Activated CD4-positive, alpha-beta memory T cell treated with anti-CD3 and anti-CD28 coated beads for 36 hours (primary cell): ENCODE measurements at regions not wholly inside any gene's neighbourhood (a gene's known extent, or its start where the extent isn't known, plus 50 kb on each side); places are given as distances from the start of the nearest gene placed in this dataset.

ENCODE experiments used
- CTCF ChIA-PET: fragments of 350-600 bp; sonication (Branson Sonifier 250); formaldehyde crosslinking; loops from one replicate; lab custom pipeline; 2021; ENCODE audit warnings: antibody characterized with exemption, inconsistent platforms; lab: Charles Lee
- POLR2A ChIA-PET: fragments of 350-600 bp; sonication (Branson Sonifier 250); formaldehyde crosslinking; loops from one replicate; lab custom pipeline; 2021; ENCODE audit warnings: antibody characterized with exemption; lab: Charles Lee
- DNase-seq: peaks from one replicate; pipeline ENCODE4 v3.0.0-alpha.2; 2020
- H3K27ac Mint-ChIP-seq: one replicate; pipeline ENCODE4 v1.8.0; 2021; ENCODE audit warnings: mixed read lengths
- H3K27me3 Mint-ChIP-seq: one replicate; pipeline ENCODE4 v1.8.0; 2021; ENCODE audit warnings: mixed read lengths
- H3K36me3 Mint-ChIP-seq: one replicate; pipeline ENCODE4 v1.8.0; 2021; ENCODE audit warnings: mixed read lengths
- H3K4me1 Mint-ChIP-seq: one replicate; pipeline ENCODE4 v1.8.0; 2021; ENCODE audit warnings: low read depth, mixed read lengths
- H3K4me3 Mint-ChIP-seq: one replicate; pipeline ENCODE4 v1.8.0; 2021; ENCODE audit warnings: mild to moderate bottlenecking, mixed read lengths
- H3K9me3 Mint-ChIP-seq: one replicate; pipeline ENCODE4 v1.8.0; 2021; ENCODE audit warnings: mixed read lengths
- intact Hi-C: fragments of 100-400 bp; cut with micrococcal nuclease; formaldehyde crosslinking; loops from one replicate; pipeline ENCODE4 v1.15.1; 2023

- ChIA-PET CTCF (interaction anchor here (0.9 kb wide), 1 partner anchor 169 kb away, joined by 3 read pairs; no protein-coding TSS in a partner anchor), POLR2A (no interaction called here)
- Mint-ChIP-seq H3K4me1 (peaks cover 14% of the 10 kb centered on the region), H3K36me3 (no peaks in the 10 kb centered on the region), H3K9me3 (no peaks in the 10 kb centered on the region), H3K27ac (no peak overlapping the region), H3K27me3 (peaks cover 2% of the 10 kb centered on the region), H3K4me3 (no peak overlapping the region)
- intact Hi-C loops, result no loop called here
- no peak for DNase-seq
Observed at GRCh38 chr11:110371084-110371483, 58.7 kb upstream of the FDX1 start.

GRCh38 chr11:110373051-110373702 is 56.6 kb upstream of the FDX1 start:
- no peaks in the 10 kb centered on the region for H3K36me3 Mint-ChIP-seq
- no peak overlapping the region for H3K4me3 Mint-ChIP-seq
- CTCF ChIA-PET, result interaction anchor here (0.6 to 1.5 kb wide), 10 partner anchors 24 to 172 kb away, joined by 3 to 20 read pairs (median 4); partner anchors contain the start of genes FDX1 and RDX
- POLR2A ChIA-PET, result interaction anchor here (0.7 to 1.3 kb wide), 5 partner anchors 23 to 44 kb away, joined by 3 to 14 read pairs (median 5); no protein-coding TSS in a partner anchor
- H3K9me3 Mint-ChIP-seq, result no peaks in the 10 kb centered on the region
- peak; percentile 55 for DNase-seq
- H3K4me1 Mint-ChIP-seq, result peaks cover 18% of the 10 kb centered on the region
- intact Hi-C loops, result loop anchor here (1.0 kb wide), 8 partner anchors 16 to 80 kb away; partner anchors contain the start of gene FDX1
- peak overlapping the region; percentile 82 for H3K27ac Mint-ChIP-seq
- peaks cover 7% of the 10 kb centered on the region for H3K27me3 Mint-ChIP-seq

GRCh38 chr11:110374921-110375320 is 54.8 kb upstream of the FDX1 start:
- intact Hi-C loops, result loop anchor here (5.0 kb wide), 1 partner anchor 428 kb away; no protein-coding TSS in a partner anchor

GRCh38 chr11:110375351-110375750 is 54.4 kb upstream of the FDX1 start:
- peaks cover 7% of the 10 kb centered on the region for H3K27me3 Mint-ChIP-seq
- no peak for DNase-seq
- H3K9me3 Mint-ChIP-seq, result no peaks in the 10 kb centered on the region
- H3K27ac Mint-ChIP-seq, result no peak overlapping the region
- H3K4me1 Mint-ChIP-seq, result peaks cover 18% of the 10 kb centered on the region
- H3K36me3 Mint-ChIP-seq, result no peaks in the 10 kb centered on the region
- CTCF ChIA-PET, result interaction anchor here (0.6 to 2.6 kb wide), 8 partner anchors 8 to 248 kb away, joined by 3 to 32 read pairs (median 4); partner anchors contain the start of gene FDX1
- POLR2A ChIA-PET, result no interaction called here
- H3K4me3 Mint-ChIP-seq, result no peak overlapping the region
- intact Hi-C loops, result loop anchor here (5.0 kb wide), 1 partner anchor 428 kb away; no protein-coding TSS in a partner anchor

More at GRCh38 chr11:110374921-110375320, 54.8 kb upstream of the FDX1 start:
- Mint-ChIP-seq H3K4me3 (no peak overlapping the region), H3K4me1 (peaks cover 18% of the 10 kb centered on the region), H3K27me3 (peaks cover 7% of the 10 kb centered on the region), H3K27ac (no peak overlapping the region), H3K9me3 (no peaks in the 10 kb centered on the region), H3K36me3 (no peaks in the 10 kb centered on the region)
- DNase-seq, result no peak
- CTCF ChIA-PET, result interaction anchor here (0.9 to 2.6 kb wide), 6 partner anchors 26 to 182 kb away, joined by 3 to 32 read pairs (median 4); partner anchors contain the start of gene FDX1
- POLR2A ChIA-PET, result no interaction called here

- POLR2A ChIA-PET, result interaction anchor here (0.7 kb wide), 1 partner anchor 97 kb away, joined by 3 read pairs; no protein-coding TSS in a partner anchor
- H3K27me3 Mint-ChIP-seq, result peaks cover 7% of the 10 kb centered on the region
- peaks cover 18% of the 10 kb centered on the region for H3K4me1 Mint-ChIP-seq
- intact Hi-C loops, result loop anchor here (1.0 to 5.0 kb wide), 2 partner anchors 175 to 429 kb away; no protein-coding TSS in a partner anchor
- H3K36me3 Mint-ChIP-seq, result no peaks in the 10 kb centered on the region
- DNase-seq, result no peak
- no peak overlapping the region for H3K4me3 Mint-ChIP-seq
- H3K27ac Mint-ChIP-seq, result no peak overlapping the region
- H3K9me3 Mint-ChIP-seq, result no peaks in the 10 kb centered on the region
- CTCF ChIA-PET, result interaction anchor here (0.6 to 2.6 kb wide), 6 partner anchors 8 to 248 kb away, joined by 3 to 32 read pairs (median 4); no protein-coding TSS in a partner anchor
Observed at GRCh38 chr11:110376021-110376420, 53.7 kb upstream of the FDX1 start.

- peaks cover 5% of the 10 kb centered on the region for H3K27me3 Mint-ChIP-seq
- H3K27ac Mint-ChIP-seq, result no peak overlapping the region
- intact Hi-C loops, result loop anchor here (1.0 to 5.0 kb wide), 2 partner anchors 176 to 430 kb away; no protein-coding TSS in a partner anchor
- CTCF ChIA-PET, result interaction anchor here (0.6 to 2.1 kb wide), 14 partner anchors 9 to 198 kb away, joined by 3 to 49 read pairs (median 4); no protein-coding TSS in a partner anchor
- H3K36me3 Mint-ChIP-seq, result no peaks in the 10 kb centered on the region
- H3K4me3 Mint-ChIP-seq, result no peak overlapping the region
- peak; percentile 32 for DNase-seq
- POLR2A ChIA-PET, result no interaction called here
- no peaks in the 10 kb centered on the region for H3K9me3 Mint-ChIP-seq
- H3K4me1 Mint-ChIP-seq, result peaks cover 17% of the 10 kb centered on the region
Observed at GRCh38 chr11:110376711-110377324, 52.9 kb upstream of the FDX1 start.

- DNase-seq, result no peak
- H3K36me3 Mint-ChIP-seq, result no peaks in the 10 kb centered on the region
- H3K4me3 Mint-ChIP-seq, result no peak overlapping the region
- no peak overlapping the region for H3K27ac Mint-ChIP-seq
- H3K27me3 Mint-ChIP-seq, result peaks cover 5% of the 10 kb centered on the region
- intact Hi-C loops, result loop anchor here (5.0 kb wide), 1 partner anchor 430 kb away; no protein-coding TSS in a partner anchor
- ChIA-PET POLR2A (no interaction called here), CTCF (interaction anchor here (0.6 to 2.1 kb wide), 14 partner anchors 10 to 198 kb away, joined by 3 to 49 read pairs (median 4); no protein-coding TSS in a partner anchor)
- H3K9me3 Mint-ChIP-seq, result no peaks in the 10 kb centered on the region
- H3K4me1 Mint-ChIP-seq, result peaks cover 15% of the 10 kb centered on the region
Observed at GRCh38 chr11:110377434-110377833, 52.3 kb upstream of the FDX1 start.

GRCh38 chr11:110379261-110379660 is 50.5 kb upstream of the FDX1 start:
- no peak for DNase-seq
- intact Hi-C loops, result loop anchor here (5.0 kb wide), 1 partner anchor 432 kb away; no protein-coding TSS in a partner anchor
- H3K4me1 Mint-ChIP-seq, result peaks cover 4% of the 10 kb centered on the region
- no peaks in the 10 kb centered on the region for H3K9me3 Mint-ChIP-seq
- no peak overlapping the region for H3K4me3 Mint-ChIP-seq
- H3K27ac Mint-ChIP-seq, result no peak overlapping the region
- ChIA-PET POLR2A (no interaction called here), CTCF (interaction anchor here (1.6 kb wide), 1 partner anchor 178 kb away, joined by 6 read pairs; no protein-coding TSS in a partner anchor)
- no peaks in the 10 kb centered on the region for H3K36me3 Mint-ChIP-seq
- H3K27me3 Mint-ChIP-seq, result peaks cover 5% of the 10 kb centered on the region

GRCh38 chr11:110379936-110380335 is 49.8 kb upstream of the FDX1 start:
- ChIA-PET CTCF (interaction anchor here (1.6 kb wide), 1 partner anchor 179 kb away, joined by 6 read pairs; no protein-coding TSS in a partner anchor), POLR2A (no interaction called here)
- Mint-ChIP-seq H3K27me3 (peaks cover 5% of the 10 kb centered on the region), H3K9me3 (no peaks in the 10 kb centered on the region), H3K4me1 (peaks cover 4% of the 10 kb centered on the region), H3K36me3 (no peaks in the 10 kb centered on the region), H3K4me3 (no peak overlapping the region), H3K27ac (no peak overlapping the region)
- no peak for DNase-seq
- intact Hi-C loops, result loop anchor here (5.0 kb wide), 1 partner anchor 433 kb away; no protein-coding TSS in a partner anchor
